Lung (tissue), 11 donors: ENCODE measurements at regions not wholly inside any gene's neighbourhood (a gene's known extent, or its start where the extent isn't known, plus 50 kb on each side); places are given as distances from the start of the nearest gene placed in this dataset.

Experiments used
- ATAC-seq: fragments of 200-7000 bp; cut with Tn5 transposase; one replicate; pipeline ENCODE4 v1.9.1; 2020; ENCODE audit warnings: moderate number of reproducible peaks; ENCODE audit not compliant: insufficient read depth, low FRiP score
- DNase-seq, 3 donors: peaks; one replicate each; pipeline ENCODE4 v3.0.0-alpha.2; 2013 to 2017
- H3K27ac ChIP-seq, 2 donors: one replicate each; pipeline ENCODE4 v1.5.1; 2013; ENCODE audit warnings: mild to moderate bottlenecking in 2 of 2, moderate library complexity in 2 of 2, control low read depth in 1 of 2, inconsistent platforms in 1 of 2, low read depth in 1 of 2, low read length in 1 of 2
- H3K27me3 ChIP-seq, 3 donors: one replicate each; pipeline ENCODE4 v1.5.1; 2013; ENCODE audit warnings: low read length in 2 of 3; ENCODE audit not compliant: control insufficient read depth in 3 of 3, insufficient read depth in 3 of 3
- H3K36me3 ChIP-seq, 4 donors: one replicate each; pipeline ENCODE4 v1.5.1; 2013; ENCODE audit warnings: low read length in 4 of 4, mild to moderate bottlenecking in 1 of 4, moderate library complexity in 1 of 4; ENCODE audit not compliant: control insufficient read depth in 4 of 4, insufficient read depth in 4 of 4
- H3K4me1 ChIP-seq, 5 donors: one replicate each; pipeline ENCODE4 v1.5.1; 2013; ENCODE audit warnings: low read length in 5 of 5, mild to moderate bottlenecking in 2 of 5, moderate library complexity in 1 of 5; ENCODE audit not compliant: control insufficient read depth in 5 of 5, insufficient read depth in 5 of 5
- H3K4me3 ChIP-seq: one replicate; pipeline ENCODE4 v1.5.1; 2013; ENCODE audit warnings: mild to moderate bottlenecking, control low read depth, moderate library complexity
- H3K9ac ChIP-seq, 2 donors: one replicate each; pipeline ENCODE4 v1.5.1; 2013; ENCODE audit warnings: low read length in 2 of 2, control low read depth in 1 of 2; ENCODE audit not compliant: insufficient read depth in 1 of 2
- H3K9me3 ChIP-seq, 4 donors: one replicate each; pipeline ENCODE4 v1.5.1; 2013; ENCODE audit warnings: low read length in 3 of 4, mild to moderate bottlenecking in 1 of 4, moderate library complexity in 1 of 4; ENCODE audit not compliant: control insufficient read depth in 4 of 4, insufficient read depth in 3 of 4
- WGBS, 2 donors: extraction: QIAGEN DNeasy Blood & Tissue Kit; methylation state at CpG; one replicate each; pipeline ENCODE4 v1.1.7; 2013; 5-methylcytosine and 5-hydroxymethylcytosine counted together
- TF ChIP-seq, protein P1 (sequence below): IDR thresholded peaks from 2 replicates; pipeline ENCODE4 v1.5.1; 2012; ENCODE audit warnings: mild to moderate bottlenecking; ENCODE audit errors: control extremely low read depth, extremely low read depth
- donor health status: control.
- donor health status: control.
- donor health status: Bipolar disorder and iron deficiency.
- donor health status: healthy.
- donor health status: DM: yes; HTN: yes; CAD: no.

DNA sequence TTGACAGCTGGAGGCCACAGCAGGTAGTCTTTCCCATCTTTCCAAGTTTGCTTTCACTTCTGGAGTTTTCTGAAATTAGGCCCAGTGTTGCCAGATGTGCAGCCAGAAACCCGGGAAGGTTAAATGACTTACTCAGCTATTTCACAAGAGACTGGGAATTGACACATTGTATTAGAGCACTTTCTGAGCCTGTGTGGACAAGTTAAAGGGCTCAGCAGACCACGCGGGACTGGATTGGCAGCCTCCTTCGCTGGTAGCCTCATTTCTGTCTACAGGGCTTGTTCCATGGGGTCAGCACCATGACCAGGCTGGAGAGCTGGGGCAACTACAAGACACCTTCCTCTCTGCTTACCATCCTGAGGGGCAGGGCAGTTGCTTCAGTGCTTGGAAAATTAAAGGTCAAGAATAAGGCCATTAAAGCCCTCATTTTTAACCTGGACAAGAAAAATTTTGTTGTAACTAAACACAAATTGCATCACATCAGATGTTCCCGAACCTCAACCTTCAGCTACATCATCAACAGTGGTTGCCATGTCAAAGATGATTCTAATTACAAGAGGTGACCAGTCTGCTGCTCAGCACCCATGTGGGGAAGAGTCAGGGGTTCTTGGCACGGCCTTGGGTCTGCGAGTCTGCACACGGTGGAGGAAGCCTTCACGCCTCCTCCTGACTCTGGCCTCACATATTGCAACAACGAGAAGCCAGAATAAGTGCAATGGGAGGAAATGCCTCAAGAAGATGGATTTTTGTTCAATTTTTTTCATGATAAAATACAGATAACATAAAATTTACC lies 279.5 kb upstream of the RAB6C start:
- H3K36me3 ChIP-seq = no peaks in the 10 kb centered on the region
- 80 to 85% methylated on average over 10 of the region's 10 CpGs for WGBS, 2 donors
- no peaks in the 10 kb centered on the region for H3K27me3 ChIP-seq
- H3K4me3 ChIP-seq = no peak overlapping the region
- H3K27ac ChIP-seq = no peak overlapping the region
- peak in 1 of 3 donors; percentile 6 for DNase-seq
- TF ChIP-seq, protein P1, sequence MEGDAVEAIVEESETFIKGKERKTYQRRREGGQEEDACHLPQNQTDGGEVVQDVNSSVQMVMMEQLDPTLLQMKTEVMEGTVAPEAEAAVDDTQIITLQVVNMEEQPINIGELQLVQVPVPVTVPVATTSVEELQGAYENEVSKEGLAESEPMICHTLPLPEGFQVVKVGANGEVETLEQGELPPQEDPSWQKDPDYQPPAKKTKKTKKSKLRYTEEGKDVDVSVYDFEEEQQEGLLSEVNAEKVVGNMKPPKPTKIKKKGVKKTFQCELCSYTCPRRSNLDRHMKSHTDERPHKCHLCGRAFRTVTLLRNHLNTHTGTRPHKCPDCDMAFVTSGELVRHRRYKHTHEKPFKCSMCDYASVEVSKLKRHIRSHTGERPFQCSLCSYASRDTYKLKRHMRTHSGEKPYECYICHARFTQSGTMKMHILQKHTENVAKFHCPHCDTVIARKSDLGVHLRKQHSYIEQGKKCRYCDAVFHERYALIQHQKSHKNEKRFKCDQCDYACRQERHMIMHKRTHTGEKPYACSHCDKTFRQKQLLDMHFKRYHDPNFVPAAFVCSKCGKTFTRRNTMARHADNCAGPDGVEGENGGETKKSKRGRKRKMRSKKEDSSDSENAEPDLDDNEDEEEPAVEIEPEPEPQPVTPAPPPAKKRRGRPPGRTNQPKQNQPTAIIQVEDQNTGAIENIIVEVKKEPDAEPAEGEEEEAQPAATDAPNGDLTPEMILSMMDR = no peak
- H3K9ac ChIP-seq = no peak overlapping the region
- ATAC-seq = no peak
- H3K4me1 ChIP-seq = no peaks in the 10 kb centered on the region
- H3K9me3 ChIP-seq = peaks cover 0 to 1% (median 0%) of the 10 kb centered on the region in 4 donors

DNA sequence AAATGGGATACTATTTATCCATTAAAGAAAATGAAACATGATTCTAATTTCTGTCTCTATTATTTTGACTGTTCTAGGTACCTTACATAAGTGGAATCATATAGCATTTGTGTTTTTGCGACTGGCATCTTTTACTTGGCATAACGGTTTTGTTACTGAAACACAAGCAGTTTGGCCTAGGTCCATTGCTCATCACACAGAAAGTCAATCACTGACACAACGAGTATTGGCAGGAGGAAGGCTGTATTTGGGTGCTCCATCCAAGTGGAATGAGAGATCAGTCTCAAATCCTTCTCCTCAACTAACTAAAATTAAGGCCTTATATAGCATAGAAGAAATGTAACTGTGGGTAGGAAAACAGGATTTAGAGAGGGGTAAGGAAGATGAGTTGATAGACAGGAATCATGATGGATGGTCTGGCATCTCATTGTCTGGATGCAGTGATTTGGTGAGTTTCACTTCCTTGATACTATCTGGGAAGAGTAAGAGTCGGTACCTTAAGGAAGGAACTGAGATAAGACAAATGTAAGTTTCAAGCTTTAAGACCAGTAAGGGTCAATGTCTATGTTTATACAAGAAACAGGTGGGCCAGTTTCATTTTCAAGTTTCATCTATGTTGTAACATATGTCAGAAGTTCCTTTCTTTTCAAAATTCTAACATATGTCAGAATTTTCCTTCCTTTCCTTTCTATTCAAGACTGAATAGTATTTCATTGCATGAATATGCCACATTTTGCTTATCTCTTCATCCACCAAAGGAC lies 276.9 kb upstream of the RAB6C start:
- ATAC-seq (no peak), DNase-seq (no peak)
- WGBS, 2 donors = 74 to 81% methylated on average over 4 of the region's 4 CpGs
- H3K9ac ChIP-seq = no peak overlapping the region
- H3K27ac ChIP-seq = no peak overlapping the region
- no peaks in the 10 kb centered on the region for H3K27me3 ChIP-seq
- H3K36me3 ChIP-seq = no peaks in the 10 kb centered on the region
- H3K4me3 ChIP-seq = no peak overlapping the region
- TF ChIP-seq, protein P1 = no peak
- no peaks in the 10 kb centered on the region for H3K4me1 ChIP-seq
- peaks cover 0 to 1% (median 0%) of the 10 kb centered on the region in 4 donors for H3K9me3 ChIP-seq

DNA sequence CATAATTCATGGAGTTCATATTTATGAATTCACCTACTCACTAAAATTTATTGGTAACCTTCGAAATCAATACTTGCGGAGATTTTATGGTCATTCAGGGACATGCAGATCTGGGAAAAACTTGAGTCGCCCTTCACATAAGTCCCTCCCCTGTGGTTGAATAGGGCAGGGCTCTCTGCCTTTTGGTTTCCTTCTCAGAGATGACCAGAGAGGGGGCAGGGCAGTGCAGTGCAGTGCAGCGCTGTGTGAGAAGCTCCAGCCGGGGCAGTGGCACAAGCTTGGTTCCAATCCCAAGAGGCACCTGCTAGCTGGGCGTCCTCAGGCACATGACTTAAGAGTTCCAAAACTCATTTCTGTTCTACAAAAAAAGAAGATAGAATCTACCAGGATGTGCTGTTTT lies 274.4 kb upstream of the RAB6C start:
- no peak overlapping the region for H3K9ac ChIP-seq
- no peaks in the 10 kb centered on the region for H3K4me1 ChIP-seq
- H3K4me3 ChIP-seq = no peak overlapping the region
- H3K27ac ChIP-seq = no peak overlapping the region
- TF ChIP-seq, protein P1 = no peak
- no peaks in the 10 kb centered on the region for H3K36me3 ChIP-seq
- no peaks in the 10 kb centered on the region for H3K27me3 ChIP-seq
- ATAC-seq = no peak
- DNase-seq = no peak
- 86 to 93% methylated on average over 6 of the region's 6 CpGs for WGBS, 2 donors
- H3K9me3 ChIP-seq = peaks cover 0 to 1% (median 0%) of the 10 kb centered on the region in 4 donors
